Aorta (tissue), 5 donors: ENCODE measurements at regions not wholly inside any gene's neighbourhood (a gene's known extent, or its start where the extent isn't known, plus 50 kb on each side); places are given as distances from the start of the nearest gene placed in this dataset.
"Not testable (repeated sequence)": the region's sequence is repeated elsewhere in the genome, so short reads cannot be mapped to it uniquely, and the experiment has no call there.

Source experiments
- ATAC-seq: fragments of 200-7000 bp; cut with Tn5 transposase; one replicate; pipeline ENCODE4 v1.9.1; 2022; ENCODE audit warnings: moderate library complexity; ENCODE audit not compliant: low FRiP score
- DNase-seq, 2 donors: peaks; one replicate each; pipeline ENCODE4 v3.0.0-alpha.2; 2020
- H3K27ac ChIP-seq, 2 donors: one replicate each; pipeline ENCODE4 v1.5.1; 2013; ENCODE audit warnings: low read length in 2 of 2, mild to moderate bottlenecking in 2 of 2, moderate library complexity in 2 of 2, control low read depth in 1 of 2, inconsistent platforms in 1 of 2, low read depth in 1 of 2
- H3K27me3 ChIP-seq, 2 donors: one replicate each; pipeline ENCODE4 v1.6.1; 2013; ENCODE audit warnings: control low read depth in 1 of 2, low read length in 1 of 2, mild to moderate bottlenecking in 1 of 2, moderate library complexity in 1 of 2; ENCODE audit not compliant: insufficient read depth in 2 of 2, control insufficient read depth in 1 of 2
- H3K36me3 ChIP-seq, 2 donors: one replicate each; pipeline ENCODE4 v1.6.1; 2013; ENCODE audit warnings: control low read depth in 1 of 2, low read length in 1 of 2, mild to moderate bottlenecking in 1 of 2; ENCODE audit not compliant: insufficient read depth in 2 of 2, control insufficient read depth in 1 of 2
- H3K4me1 ChIP-seq, 2 donors: one replicate each; pipeline ENCODE4 v1.6.1; 2013; ENCODE audit warnings: low read length in 2 of 2, control low read depth in 1 of 2, mild to moderate bottlenecking in 1 of 2, moderate library complexity in 1 of 2; ENCODE audit not compliant: insufficient read depth in 2 of 2, control insufficient read depth in 1 of 2
- H3K4me3 ChIP-seq, 2 donors: one replicate each; pipeline ENCODE4 v1.5.1; 2013; ENCODE audit warnings: low read length in 2 of 2, control low read depth in 1 of 2, mild to moderate bottlenecking in 1 of 2
- H3K9me3 ChIP-seq: one replicate; pipeline ENCODE4 v1.6.1; 2013; ENCODE audit warnings: mild to moderate bottlenecking, low read length; ENCODE audit not compliant: control insufficient read depth
- WGBS, 2 donors: extraction: QIAGEN DNeasy Blood & Tissue Kit; methylation state at CpG; one replicate each; pipeline ENCODE4 v1.1.7; 2013; 5-methylcytosine and 5-hydroxymethylcytosine counted together
- intact Hi-C, 2 donors: fragments of 100-400 bp; cut with DNase I; formaldehyde crosslinking; loops; one replicate each; pipeline versions ENCODE4 v1.14.2 to v1.15.0; 2022
- donor health status: healthy with polysubstance abuse.
- donor health status: Bipolar disorder and iron deficiency.
- donor health status: DM: no; HTN: no; CAD: no.
- donor health status: DM: no; HTN: no; CAD: no.
- donor health status: DM: yes; HTN: yes; CAD: no.

GRCh38 chr17:31653691-31654090 lies 205.4 kb downstream of the COPRS start:
- H3K36me3 ChIP-seq = no peaks in the 10 kb centered on the region
- 19 to 22% methylated on average over 6 of the region's 6 CpGs for WGBS, 2 donors
- no peak overlapping the region for H3K4me3 ChIP-seq
- H3K27me3 ChIP-seq = no peaks in the 10 kb centered on the region
- ATAC-seq = no peak
- DNase-seq = no peak
- no peaks in the 10 kb centered on the region for H3K4me1 ChIP-seq
- H3K27ac ChIP-seq = no peak overlapping the region
- H3K9me3 ChIP-seq = no peaks in the 10 kb centered on the region
- intact Hi-C loops = no loop called here

GRCh38 chr17:31650756-31651520 lies 208.1 kb downstream of the COPRS start:
- ATAC-seq (no peak), DNase-seq (no peak)
- Histone ChIP-seq H3K27ac (no peak overlapping the region), H3K9me3 (no peaks in the 10 kb centered on the region), H3K4me3 (no peak overlapping the region), H3K27me3 (no peaks in the 10 kb centered on the region), H3K4me1 (no peaks in the 10 kb centered on the region), H3K36me3 (no peaks in the 10 kb centered on the region)
- 87 to 89% methylated on average over 5 of the region's 5 CpGs for WGBS, 2 donors
- intact Hi-C loops = no loop called here

GRCh38 chr17:31649302-31649701 lies 209.7 kb downstream of the COPRS start:
- ATAC-seq = no peak
- DNase-seq = no peak
- Histone ChIP-seq H3K27ac (no peak overlapping the region), H3K9me3 (no peaks in the 10 kb centered on the region), H3K36me3 (no peaks in the 10 kb centered on the region), H3K4me3 (no peak overlapping the region), H3K4me1 (no peaks in the 10 kb centered on the region), H3K27me3 (no peaks in the 10 kb centered on the region)
- intact Hi-C loops = no loop called here
- WGBS, 2 donors = 89 to 90% methylated on average over 3 of the region's 3 CpGs

- no peak overlapping the region for H3K4me3 ChIP-seq
- H3K27ac ChIP-seq = no peak overlapping the region
- DNase-seq (no peak), ATAC-seq (no peak)
- intact Hi-C loops = no loop called here
- no peaks in the 10 kb centered on the region for H3K27me3 ChIP-seq
- 58 to 70% methylated on average over 1 of the region's 1 CpG for WGBS, 2 donors
- H3K9me3 ChIP-seq = no peaks in the 10 kb centered on the region
- H3K36me3 ChIP-seq = no peaks in the 10 kb centered on the region
- no peaks in the 10 kb centered on the region for H3K4me1 ChIP-seq
These were observed 211.4 kb downstream of the COPRS start for GRCh38 chr17:31647661-31648060.

- Histone ChIP-seq H3K36me3 (no peaks in the 10 kb centered on the region), H3K4me1 (no peaks in the 10 kb centered on the region), H3K27me3 (no peaks in the 10 kb centered on the region), H3K9me3 (no peaks in the 10 kb centered on the region), H3K4me3 (no peak overlapping the region), H3K27ac (no peak overlapping the region)
- WGBS, 2 donors = 86 to 89% methylated on average over 2 of the region's 2 CpGs
- ATAC-seq = no peak
- DNase-seq = no peak
- intact Hi-C loops = no loop called here
These were observed 212.4 kb downstream of the COPRS start for GRCh38 chr17:31646642-31647041.

- Histone ChIP-seq H3K36me3 (no peaks in the 10 kb centered on the region), H3K9me3 (no peaks in the 10 kb centered on the region), H3K27me3 (no peaks in the 10 kb centered on the region), H3K4me1 (no peaks in the 10 kb centered on the region), H3K4me3 (no peak overlapping the region), H3K27ac (no peak overlapping the region)
- ATAC-seq = no peak
- intact Hi-C loops = no loop called here
- DNase-seq = no peak
- 92 to 95% methylated on average over 3 of the region's 3 CpGs for WGBS, 2 donors
These were observed 213.7 kb downstream of the COPRS start for GRCh38 chr17:31645351-31645750.

- DNase-seq (no peak), ATAC-seq (no peak)
- H3K27ac ChIP-seq = no peak overlapping the region
- no peaks in the 10 kb centered on the region for H3K36me3 ChIP-seq
- no peak overlapping the region for H3K4me3 ChIP-seq
- 81 to 87% methylated on average over 3 of the region's 3 CpGs for WGBS, 2 donors
- intact Hi-C loops = no loop called here
- no peaks in the 10 kb centered on the region for H3K9me3 ChIP-seq
- no peaks in the 10 kb centered on the region for H3K4me1 ChIP-seq
- H3K27me3 ChIP-seq = no peaks in the 10 kb centered on the region
These were observed 227.3 kb downstream of the COPRS start for GRCh38 chr17:31631766-31632165.

- H3K36me3 ChIP-seq, intact Hi-C loops, H3K27ac ChIP-seq, H3K27me3 ChIP-seq, DNase-seq, H3K4me3 ChIP-seq, ATAC-seq, H3K9me3 ChIP-seq, H3K4me1 ChIP-seq: not testable (repeated sequence)
- WGBS, 2 donors = 88 to 96% methylated on average over 8 of the region's 8 CpGs
These were observed 228.2 kb downstream of the COPRS start for GRCh38 chr17:31630866-31631265.

DNA sequence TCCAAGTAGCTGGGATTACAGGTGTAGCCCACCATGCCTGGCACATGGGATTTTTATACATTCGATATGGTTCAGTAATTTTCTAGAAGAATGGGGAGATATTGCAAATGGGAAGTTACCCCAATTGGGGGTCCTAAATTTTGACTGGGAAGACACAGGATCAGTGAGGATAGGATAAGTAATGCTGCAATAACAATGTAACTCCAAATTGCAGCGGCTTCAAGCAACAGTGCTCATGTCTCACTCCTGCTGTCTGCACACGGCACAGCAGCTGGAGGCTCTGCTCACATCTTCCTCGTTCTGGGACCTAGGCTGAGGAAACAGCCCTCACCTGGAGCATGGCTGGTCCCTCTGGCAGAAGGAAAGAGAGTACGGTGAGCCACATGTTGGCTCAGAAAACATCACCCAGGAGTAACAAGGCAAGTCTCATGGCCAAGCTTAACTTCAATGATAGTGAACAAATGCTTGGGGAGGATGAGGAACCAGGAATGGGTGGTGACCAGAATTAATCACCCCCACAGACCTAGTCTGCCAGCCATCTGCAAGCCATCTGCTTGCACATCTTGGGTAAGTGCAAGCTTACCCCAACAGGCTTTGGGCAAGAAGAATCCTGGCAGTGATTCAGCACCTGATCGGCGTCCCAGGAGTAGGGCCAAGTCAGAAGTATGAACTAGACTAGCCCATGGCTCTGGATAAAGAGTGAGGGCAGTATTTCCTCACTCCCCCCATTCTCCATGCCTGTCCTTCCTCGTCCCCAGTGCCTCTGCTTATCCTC lies 229.2 kb downstream of the COPRS start:
- Histone ChIP-seq H3K27ac (no peak overlapping the region), H3K4me1 (no peaks in the 10 kb centered on the region), H3K9me3 (no peaks in the 10 kb centered on the region), H3K27me3 (no peaks in the 10 kb centered on the region), H3K36me3 (no peaks in the 10 kb centered on the region), H3K4me3 (no peak overlapping the region)
- DNase-seq (no peak), ATAC-seq (no peak)
- intact Hi-C loops = no loop called here
- WGBS, 2 donors = 66 to 70% methylated on average over 8 of the region's 8 CpGs
